Tibial nerve (tissue), 4 donors: ENCODE measurements at regions not wholly inside any gene's neighbourhood (a gene's known extent, or its start where the extent isn't known, plus 50 kb on each side); places are given as distances from the start of the nearest gene placed in this dataset.

Experiments used
- DNase-seq, 2 donors: peaks; one replicate each; pipeline ENCODE4 v3.0.0-alpha.2; 2019; ENCODE audit warnings: low spot score in 2 of 2
- H3K27ac ChIP-seq, 4 donors: fragments of 200-600 bp; sonication (generic) in 3 of 4; one replicate each; pipeline ENCODE4 v1.5.1; 2017 to 2019; ENCODE audit warnings: mild to moderate bottlenecking in 1 of 4
- H3K27me3 ChIP-seq, 2 donors: fragments of 200-600 bp; sonication (generic) in 1 of 2; one replicate each; pipeline versions ENCODE4 v1.5.1 to v1.6.0; 2017 to 2019
- H3K36me3 ChIP-seq, 3 donors: fragments of 200-600 bp; sonication (generic); one replicate each; pipeline ENCODE4 v1.5.1; 2018 to 2019
- H3K4me1 ChIP-seq, 4 donors: fragments of 200-600 bp; sonication (generic) in 3 of 4; one replicate each; pipeline ENCODE4 v1.5.1; 2017 to 2019
- H3K4me3 ChIP-seq, 4 donors: fragments of 200-600 bp; sonication (generic) in 3 of 4; one replicate each; pipeline ENCODE4 v1.5.1; 2017 to 2019; ENCODE audit warnings: mild to moderate bottlenecking in 1 of 4, moderate library complexity in 1 of 4
- H3K9me3 ChIP-seq, 4 donors: fragments of 200-600 bp; sonication (generic) in 3 of 4; one replicate each; pipeline ENCODE4 v1.5.1; 2017 to 2019
- CTCF ChIP-seq, 5 experiments: fragments of 200-600 bp in 3 of 5; fragments of 450-650 bp in 2 of 5; sonication (generic) in 3 of 5; IDR thresholded peaks; one replicate each; pipeline ENCODE4 v1.5.1; 2016 to 2019; ENCODE audit warnings: antibody characterized with exemption in 5 of 5, mild to moderate bottlenecking in 3 of 5, moderate library complexity in 2 of 5
- EP300 ChIP-seq, 2 donors: sonication (generic); formaldehyde crosslinking; IDR thresholded peaks; one replicate each; pipeline ENCODE4 v1.6.1; 2017; ENCODE audit warnings: antibody characterized with exemption in 2 of 2, mild to moderate bottlenecking in 1 of 2
- POLR2A ChIP-seq, 2 donors: fragments of 450-650 bp; IDR thresholded peaks; one replicate each; pipeline ENCODE4 v1.6.1; 2017; ENCODE audit warnings: antibody characterized with exemption in 2 of 2, mild to moderate bottlenecking in 2 of 2, moderate library complexity in 2 of 2
- WGBS, 2 donors: methylation state at CpG; one replicate each; pipeline ENCODE4 v1.1.5; 2018; 5-methylcytosine and 5-hydroxymethylcytosine counted together

- peaks cover 0 to 3% (median 0%) of the 10 kb centered on the region in 4 donors for H3K9me3 ChIP-seq
- H3K36me3 ChIP-seq = no peaks in the 10 kb centered on the region
- no peaks in the 10 kb centered on the region for H3K4me1 ChIP-seq
- H3K27me3 ChIP-seq = no peaks in the 10 kb centered on the region
- H3K27ac ChIP-seq = no peak overlapping the region
- H3K4me3 ChIP-seq = no peak overlapping the region
- DNase-seq = no peak
- TF ChIP-seq EP300 (IDR thresholded peaks at IDR 0.05) (no peak), POLR2A (IDR thresholded peaks at IDR 0.05) (no peak), CTCF (IDR thresholded peaks at IDR 0.05) (no peak)
- 86 to 92% methylated on average over 18 of the region's 18 CpGs for WGBS, 2 donors
Measured at GRCh38 chr9:135022191-135022870, 65.1 kb upstream of the OLFM1 start.

GRCh38 chr9:135023088-135023785, 64.2 kb upstream of the OLFM1 start:
- Histone ChIP-seq H3K36me3 (no peaks in the 10 kb centered on the region), H3K27ac (no peak overlapping the region), H3K27me3 (no peaks in the 10 kb centered on the region), H3K4me1 (no peaks in the 10 kb centered on the region), H3K9me3 (peaks cover 0 to 3% (median 0%) of the 10 kb centered on the region in 4 donors), H3K4me3 (no peak overlapping the region)
- TF ChIP-seq EP300 (IDR thresholded peaks at IDR 0.05) (no peak), CTCF (IDR thresholded peaks at IDR 0.05) (no peak)
- WGBS, 2 donors = 55 to 58% methylated on average over 9 of the region's 9 CpGs
- no peak for DNase-seq

- DNase-seq = no peak
Measured at GRCh38 chr9:135023786-135024405, 63.6 kb upstream of the OLFM1 start.

GRCh38 chr9:135029463-135029862, 58.0 kb upstream of the OLFM1 start:
- Histone ChIP-seq H3K36me3 (no peaks in the 10 kb centered on the region), H3K27me3 (no peaks in the 10 kb centered on the region), H3K4me1 (no peaks in the 10 kb centered on the region), H3K4me3 (no peak overlapping the region), H3K9me3 (peaks cover 0 to 3% (median 0%) of the 10 kb centered on the region in 4 donors), H3K27ac (no peak overlapping the region)
- 73 to 75% methylated on average over 12 to 13 of the region's 13 CpGs for WGBS, 2 donors
- DNase-seq = no peak
- TF ChIP-seq CTCF (IDR thresholded peaks at IDR 0.05) (no peak), EP300 (IDR thresholded peaks at IDR 0.05) (no peak), POLR2A (IDR thresholded peaks at IDR 0.05) (no peak)

More at GRCh38 chr9:135023786-135024405, 63.6 kb upstream of the OLFM1 start:
- no peaks in the 10 kb centered on the region for H3K36me3 ChIP-seq
- H3K9me3 ChIP-seq = peaks cover 0 to 3% (median 0%) of the 10 kb centered on the region in 4 donors
- no peaks in the 10 kb centered on the region for H3K4me1 ChIP-seq
- no peaks in the 10 kb centered on the region for H3K27me3 ChIP-seq
- TF ChIP-seq POLR2A (IDR thresholded peaks at IDR 0.05) = no peak
- TF ChIP-seq CTCF (IDR thresholded peaks at IDR 0.05) = no peak
- TF ChIP-seq EP300 (IDR thresholded peaks at IDR 0.05) = no peak
- H3K27ac ChIP-seq = no peak overlapping the region
- WGBS, 2 donors = 73 to 81% methylated on average over 15 of the region's 15 CpGs
- no peak overlapping the region for H3K4me3 ChIP-seq
